AG04450 (cell line): ENCODE measurements at regions not wholly inside any gene's neighbourhood (a gene's known extent, or its start where the extent isn't known, plus 50 kb on each side); places are given as distances from the start of the nearest gene placed in this dataset.

Experiments
- CTCF ChIA-PET: fragments of 300-600, 350-600 bp; formaldehyde crosslinking; extraction: SDS; loops from one replicate; lab custom pipeline; 2022; ENCODE audit warnings: antibody characterized with exemption, inconsistent platforms; lab: Charles Lee
- POLR2A ChIA-PET: fragments of 350-600 bp; formaldehyde crosslinking; extraction: SDS; loops from one replicate; lab custom pipeline; 2021; ENCODE audit warnings: antibody characterized with exemption, inconsistent platforms; lab: Yijun Ruan, JAX
- DNase-seq: peaks from one replicate; pipeline ENCODE4 v3.0.0-alpha.2; 2011; ENCODE audit warnings: low read depth, low spot score
- H3K27ac ChIP-seq: one replicate; pipeline ENCODE4 v1.5.1; 2012; ENCODE audit warnings: low read depth, low read length, control low read depth
- H3K27me3 ChIP-seq: one replicate; pipeline ENCODE4 v1.6.0; 2012; ENCODE audit warnings: low read length; ENCODE audit not compliant: control insufficient read depth, insufficient read depth
- H3K4me3 ChIP-seq: 2 replicates; pipeline ENCODE4 v1.5.1; 2011; ENCODE audit warnings: mild to moderate bottlenecking, low read depth, low read length, control low read depth
- H3K9me3 ChIP-seq: 2 replicates; pipeline ENCODE4 v1.5.1; 2012; ENCODE audit warnings: low read length; ENCODE audit not compliant: control insufficient read depth, insufficient read depth
- CTCF ChIP-seq: IDR thresholded peaks from 2 replicates; pipeline ENCODE4 v1.5.1; 2011; ENCODE audit warnings: low read depth, low read length, control low read depth, inconsistent platforms

DNA sequence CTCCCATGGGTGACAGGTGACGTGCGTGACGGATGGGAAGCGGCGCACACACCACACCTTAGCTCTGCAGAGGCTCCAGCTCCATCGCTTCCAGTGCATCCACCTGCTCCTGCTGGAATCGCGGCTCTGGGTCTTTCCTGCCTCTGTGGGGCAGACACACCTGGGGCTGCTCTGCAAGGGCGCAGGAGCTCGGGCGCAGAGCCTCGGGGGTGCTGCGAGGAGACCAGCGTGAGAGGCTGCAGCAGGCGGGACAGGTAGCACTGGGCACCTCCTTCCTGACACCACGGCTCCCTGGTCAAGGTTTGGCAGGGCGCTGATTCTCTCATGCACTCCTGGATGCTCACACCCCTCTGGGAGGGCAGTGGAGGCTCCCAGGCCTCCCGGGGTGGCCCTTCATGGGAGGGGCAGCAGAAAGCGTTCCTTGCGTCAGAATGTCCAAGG is 1494.3 kb downstream of the BRD1 start:
- no peak for TF ChIP-seq CTCF
- ChIA-PET CTCF (no interaction called here), POLR2A (no interaction called here)
- Histone ChIP-seq H3K4me3 (no peak overlapping the region), H3K27me3 (no peaks in the 10 kb centered on the region), H3K9me3 (peaks cover 87% of the 10 kb centered on the region), H3K27ac (no peak overlapping the region)
- DNase-seq = no peak

DNA sequence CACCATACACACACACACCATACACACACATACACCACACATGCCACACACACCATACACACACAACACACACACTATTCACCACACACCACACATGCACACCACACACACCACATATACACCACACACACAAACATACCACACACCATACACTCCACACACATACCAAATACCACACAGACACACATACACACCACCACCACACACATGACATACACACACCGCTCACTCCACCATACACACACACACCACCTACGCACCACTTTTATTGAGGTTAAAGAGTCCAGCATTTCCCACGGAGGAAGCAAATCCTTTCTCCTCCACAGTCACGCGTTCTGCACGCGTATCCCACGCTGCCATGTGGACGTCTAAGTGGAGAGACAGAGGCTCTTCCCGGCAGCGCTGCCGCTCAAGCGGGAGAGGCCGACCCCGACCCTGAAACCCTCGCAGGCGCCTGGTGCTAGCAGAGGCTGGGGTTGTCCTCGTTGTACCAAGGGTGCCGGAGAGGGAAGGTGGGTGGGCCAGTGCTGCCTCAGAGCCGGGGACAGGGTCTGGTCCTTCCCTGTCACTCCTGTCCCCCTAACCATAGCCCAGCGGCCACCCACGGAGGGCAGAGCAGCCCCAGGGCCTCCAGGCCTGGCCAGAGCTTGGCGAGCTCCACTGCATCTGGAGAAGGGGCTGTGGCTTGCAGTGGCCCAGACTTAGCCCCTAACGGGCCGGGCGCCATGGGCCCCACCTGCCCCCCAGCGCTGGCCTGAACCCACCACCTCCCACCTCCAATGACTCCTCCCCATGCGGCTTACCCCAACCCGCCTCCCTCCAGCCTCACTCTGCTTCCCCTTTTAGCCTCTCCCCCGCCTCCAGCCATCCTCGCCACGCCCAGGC is 1495.0 kb downstream of the BRD1 start:
- Histone ChIP-seq H3K9me3 (peaks cover 87% of the 10 kb centered on the region), H3K4me3 (no peak overlapping the region), H3K27ac (no peak overlapping the region), H3K27me3 (no peaks in the 10 kb centered on the region)
- no peak for TF ChIP-seq CTCF
- DNase-seq = no peak
- ChIA-PET POLR2A (no interaction called here), CTCF (no interaction called here)

- CTCF ChIA-PET = no interaction called here
- TF ChIP-seq CTCF = no peak
- no peak overlapping the region for H3K4me3 ChIP-seq
- H3K27ac ChIP-seq = no peak overlapping the region
- peaks cover 84% of the 10 kb centered on the region for H3K9me3 ChIP-seq
- POLR2A ChIA-PET = no interaction called here
- no peaks in the 10 kb centered on the region for H3K27me3 ChIP-seq
- DNase-seq = no peak
Measured at GRCh38 chr22:48331691-48332220, 1495.9 kb downstream of the BRD1 start.

- TF ChIP-seq CTCF = no peak
- Histone ChIP-seq H3K27me3 (no peaks in the 10 kb centered on the region), H3K4me3 (no peak overlapping the region), H3K27ac (no peak overlapping the region), H3K9me3 (peaks cover 84% of the 10 kb centered on the region)
- DNase-seq = no peak
- ChIA-PET CTCF (no interaction called here), POLR2A (no interaction called here)
Measured at GRCh38 chr22:48331266-48331665, 1496.4 kb downstream of the BRD1 start.

DNA sequence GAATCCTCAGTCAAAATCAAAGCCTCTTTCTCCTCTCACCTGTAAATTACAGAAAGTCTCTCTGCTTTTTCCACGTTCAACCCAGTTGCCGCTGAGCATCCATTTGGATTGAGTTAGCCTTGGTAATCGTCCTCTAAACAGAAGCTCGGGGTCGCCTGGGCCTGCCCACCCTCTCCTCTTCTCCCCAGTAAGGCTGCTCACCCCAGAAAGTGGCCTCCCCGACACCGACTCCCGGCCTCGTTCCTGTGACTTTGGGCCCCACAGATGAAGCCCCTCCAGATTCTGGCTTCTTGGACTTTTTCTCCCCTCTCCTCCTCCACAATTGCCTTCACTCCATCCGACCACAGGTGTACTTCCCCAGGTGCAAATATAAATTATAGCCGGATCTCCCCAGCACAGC is 1500.0 kb downstream of the BRD1 start:
- Histone ChIP-seq H3K4me3 (no peak overlapping the region), H3K27me3 (no peaks in the 10 kb centered on the region), H3K27ac (no peak overlapping the region), H3K9me3 (peaks cover 72% of the 10 kb centered on the region)
- ChIA-PET POLR2A (no interaction called here), CTCF (no interaction called here)
- DNase-seq = no peak
- TF ChIP-seq CTCF = no peak
